H1 (cell line): ENCODE measurements at regions not wholly inside any gene's neighbourhood (a gene's known extent, or its start where the extent isn't known, plus 50 kb on each side); places are given as distances from the start of the nearest gene placed in this dataset.
"Not testable (repeated sequence)": the region's sequence is repeated elsewhere in the genome, so short reads cannot be mapped to it uniquely, and the experiment has no call there.

Experiments used
- CTCF ChIA-PET: fragments of 300-600 bp; sonication (Branson Sonifier 250); formaldehyde crosslinking; loops from one replicate; lab custom pipeline; 2021; ENCODE audit not compliant: partially characterized antibody; lab: Charles Lee
- POLR2A ChIA-PET: fragments of 300-600 bp; sonication (Branson Sonifier 250); formaldehyde crosslinking; loops from one replicate; lab custom pipeline; 2021; ENCODE audit warnings: inconsistent platforms; ENCODE audit not compliant: partially characterized antibody; lab: Charles Lee
- DNase-seq, 2 experiments: peaks; one replicate each; pipeline versions ENCODE4 v3.0.0 to v3.0.0-alpha.2; 2010 to 2022; ENCODE audit warnings: low spot score in 2 of 2, low read depth in 1 of 2, mixed read lengths in 1 of 2
- FAIRE-seq: peaks from 2 replicates; lab custom pipeline; 2011; peaks lifted over from hg19 to GRCh38; lab: Jason Lieb, UNC
- H2AFZ ChIP-seq: 2 replicates; pipeline ENCODE4 v1.8.1; 2012; ENCODE audit warnings: low read length, inconsistent platforms
- H2AK5ac ChIP-seq: 2 replicates; pipeline ENCODE4 v1.6.1; 2013; ENCODE audit warnings: low read depth, low read length
- H2BK120ac ChIP-seq: replicated peaks from 2 replicates; pipeline ENCODE3; 2013; ENCODE audit warnings: low read depth, low read length, inconsistent platforms
- H2BK12ac ChIP-seq: 2 replicates; pipeline ENCODE4 v1.6.1; 2013; ENCODE audit warnings: low read depth, low read length
- H2BK15ac ChIP-seq: 2 replicates; pipeline ENCODE4 v1.6.1; 2013; ENCODE audit warnings: low read length
- H2BK20ac ChIP-seq: 2 replicates; pipeline ENCODE4 v1.6.1; 2013; ENCODE audit warnings: low read length
- H2BK5ac ChIP-seq: 2 replicates; pipeline ENCODE4 v1.6.1; 2013; ENCODE audit warnings: low read depth, low read length
- H3K14ac ChIP-seq: 2 replicates; pipeline ENCODE4 v1.6.1; 2013; ENCODE audit warnings: inconsistent platforms; ENCODE audit not compliant: insufficient read length
- H3K18ac ChIP-seq: 2 replicates; pipeline ENCODE4 v1.6.1; 2013; ENCODE audit warnings: low read length; ENCODE audit errors: extremely low read depth
- H3K23ac ChIP-seq: 2 replicates; pipeline ENCODE4 v1.6.1; 2013; ENCODE audit warnings: inconsistent platforms; ENCODE audit not compliant: insufficient read length
- H3K23me2 ChIP-seq: 2 replicates; pipeline ENCODE4 v1.6.1; 2013; ENCODE audit warnings: low read depth, low read length
- H3K27ac ChIP-seq: 2 replicates; pipeline ENCODE4 v1.6.1; 2011; ENCODE audit warnings: low read depth, low read length, inconsistent platforms
- H3K27me3 ChIP-seq, 4 experiments: replicated peaks in 1 of 4; 1 replicate in 1 of 4; 2 replicates in 3 of 4; pipeline versions ENCODE4 v1.6.1 to v1.8.1; 2011 to 2013; ENCODE audit warnings: low read length in 3 of 4, mild to moderate bottlenecking in 3 of 4, inconsistent platforms in 2 of 4, mixed read lengths in 2 of 4, moderate library complexity in 1 of 4; ENCODE audit not compliant: control insufficient read depth in 3 of 4, insufficient read depth in 3 of 4; ENCODE audit errors: extremely low read depth in 1 of 4
- H3K36me3 ChIP-seq, 4 experiments: 2 replicates each; pipeline versions ENCODE4 v1.6.1 to v1.8.1; 2011 to 2013; ENCODE audit warnings: mild to moderate bottlenecking in 4 of 4, low read length in 3 of 4, moderate library complexity in 2 of 4, control low read depth in 1 of 4, inconsistent platforms in 1 of 4; ENCODE audit not compliant: insufficient read depth in 4 of 4, control insufficient read depth in 2 of 4
- H3K4ac ChIP-seq: replicated peaks from 2 replicates; pipeline ENCODE3; 2013; ENCODE audit warnings: low read length, low read depth, mixed read lengths, inconsistent platforms; ENCODE audit not compliant: insufficient read length
- H3K4me1 ChIP-seq, 4 experiments: replicated peaks in 1 of 4; 1 replicate in 1 of 4; 2 replicates in 3 of 4; pipeline versions ENCODE4 v1.6.1 to v1.8.1; 2011 to 2013; ENCODE audit warnings: low read length in 3 of 4, inconsistent platforms in 2 of 4, mixed read lengths in 1 of 4; ENCODE audit not compliant: insufficient read depth in 4 of 4, control insufficient read depth in 3 of 4
- H3K4me2 ChIP-seq, 2 experiments: 2 replicates each; pipeline versions ENCODE4 v1.6.1 to v1.8.1; 2011 to 2013; ENCODE audit warnings: low read depth in 2 of 2, low read length in 2 of 2, control low read depth in 1 of 2, inconsistent platforms in 1 of 2, mild to moderate bottlenecking in 1 of 2; ENCODE audit not compliant: insufficient read depth in 1 of 2
- H3K4me3 ChIP-seq, 4 experiments: fragments of 200-600, 300-600 bp in 1 of 4; sonication (generic), shearing (Covaris generic), sonication (Bioruptor Twin) in 1 of 4; 2 replicates each; pipeline versions ENCODE4 v1.5.1 to v1.8.1; 2011 to 2016; ENCODE audit warnings: low read length in 4 of 4, low read depth in 3 of 4, control low read depth in 2 of 4, inconsistent platforms in 2 of 4, mild to moderate bottlenecking in 2 of 4, mixed read lengths in 1 of 4, moderate library complexity in 1 of 4; ENCODE audit not compliant: insufficient read depth in 2 of 4; ENCODE audit errors: extremely low read depth in 1 of 4
- H3K56ac ChIP-seq: replicated peaks from 2 replicates; pipeline ENCODE3; 2013; ENCODE audit warnings: low read depth, mild to moderate bottlenecking, mixed read lengths, low read length, inconsistent platforms; ENCODE audit not compliant: insufficient read length
- H3K79me1 ChIP-seq: 2 replicates; pipeline ENCODE4 v1.6.1; 2013; ENCODE audit warnings: low read depth, low read length, control low read depth
- H3K79me2 ChIP-seq, 2 experiments: 2 replicates each; pipeline versions ENCODE4 v1.6.1 to v1.8.1; 2012 to 2013; ENCODE audit warnings: low read length in 2 of 2, mild to moderate bottlenecking in 2 of 2, inconsistent platforms in 1 of 2; ENCODE audit not compliant: insufficient read depth in 2 of 2, control insufficient read depth in 1 of 2
- H3K9ac ChIP-seq, 4 experiments: replicated peaks in 1 of 4; 1 replicate in 1 of 4; 2 replicates in 3 of 4; pipeline versions ENCODE4 v1.6.1 to v1.8.1; 2011 to 2013; ENCODE audit warnings: low read depth in 3 of 4, low read length in 3 of 4, control low read depth in 2 of 4, mild to moderate bottlenecking in 2 of 4, moderate library complexity in 2 of 4, inconsistent platforms in 1 of 4; ENCODE audit errors: extremely low read depth in 1 of 4
- H3K9me3 ChIP-seq, 2 experiments: 2 replicates each; pipeline versions ENCODE4 v1.6.1 to v1.8.1; 2012 to 2013; ENCODE audit warnings: mild to moderate bottlenecking in 2 of 2, moderate library complexity in 2 of 2, control low read depth in 1 of 2, inconsistent platforms in 1 of 2, low read depth in 1 of 2, low read length in 1 of 2, mixed read lengths in 1 of 2; ENCODE audit not compliant: insufficient read depth in 2 of 2
- H4K20me1 ChIP-seq, 2 experiments: replicated peaks in 1 of 2; 2 replicates each; pipeline versions ENCODE3 to v1.8.1; 2011 to 2013; ENCODE audit warnings: inconsistent platforms in 2 of 2, low read length in 2 of 2, mild to moderate bottlenecking in 1 of 2; ENCODE audit not compliant: insufficient read depth in 2 of 2, control insufficient read depth in 1 of 2
- H4K5ac ChIP-seq: 2 replicates; pipeline ENCODE4 v1.6.1; 2013; ENCODE audit warnings: low read length, low read depth, mixed read lengths, inconsistent platforms; ENCODE audit not compliant: insufficient read length
- H4K8ac ChIP-seq: 2 replicates; pipeline ENCODE4 v1.8.0; 2013; ENCODE audit warnings: mild to moderate bottlenecking, moderate library complexity, low read length, inconsistent platforms; ENCODE audit not compliant: insufficient read depth; ENCODE audit errors: extremely low read depth
- H4K91ac ChIP-seq: replicated peaks from 2 replicates; pipeline ENCODE3; 2013; ENCODE audit warnings: low read length, mixed read lengths, inconsistent platforms; ENCODE audit not compliant: insufficient read length
- WGBS, 2 experiments: shearing (Covaris generic) in 1 of 2; methylation state at CpG; one replicate each; pipeline versions ENCODE4 v1.1.6 to v1.1.7; 2013 to 2015; ENCODE audit warnings: low lambda C conversion rate in 2 of 2, mixed read lengths in 2 of 2, inconsistent platforms in 1 of 2, low coverage in 1 of 2, missing lambda C conversion rate in 1 of 2; ENCODE audit not compliant: insufficient replicate concordance in 2 of 2, insufficient coverage in 1 of 2, insufficient read length in 1 of 2; ENCODE audit errors: extremely low coverage in 1 of 2, missing lambda C conversion rate in 1 of 2; 5-methylcytosine and 5-hydroxymethylcytosine counted together

DNA sequence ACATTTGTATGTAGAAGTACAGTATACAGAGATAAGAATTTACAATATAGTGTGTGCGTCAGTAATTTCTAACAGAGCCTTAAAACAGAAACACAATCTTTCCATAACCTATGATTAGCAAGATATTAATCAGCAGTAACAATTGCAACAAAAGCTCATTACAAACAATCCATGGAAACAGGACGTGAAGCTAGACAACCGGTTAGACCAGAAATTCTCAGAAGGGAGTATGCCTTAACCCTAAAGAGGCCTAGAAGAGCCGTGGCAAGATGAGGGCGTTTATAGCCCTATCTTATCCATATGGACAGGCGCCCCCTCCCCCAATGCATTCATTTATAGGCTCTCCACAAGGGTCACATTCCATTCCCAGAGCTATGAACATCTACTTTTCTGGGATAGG, 184.2 kb upstream of the GK2 start:
- H3K9ac ChIP-seq, H3K36me3 ChIP-seq, H4K8ac ChIP-seq, H4K5ac ChIP-seq, H3K23ac ChIP-seq, H3K4me3 ChIP-seq, H2BK5ac ChIP-seq, H3K79me1 ChIP-seq, H3K4ac ChIP-seq, H3K4me2 ChIP-seq, H2BK12ac ChIP-seq, H2AK5ac ChIP-seq, H3K27ac ChIP-seq, H3K23me2 ChIP-seq, H3K9me3 ChIP-seq, DNase-seq, FAIRE-seq, H3K56ac ChIP-seq, H2AFZ ChIP-seq, H3K79me2 ChIP-seq, H3K27me3 ChIP-seq, H2BK120ac ChIP-seq, H3K18ac ChIP-seq, H4K91ac ChIP-seq, CTCF ChIA-PET, H2BK15ac ChIP-seq, H4K20me1 ChIP-seq, H3K4me1 ChIP-seq, H2BK20ac ChIP-seq, POLR2A ChIA-PET, H3K14ac ChIP-seq: not testable (repeated sequence)
- 69% methylated on average over 5 of the region's 6 CpGs; no CpG with 5 or more reads in 1 of the 2 experiments for WGBS, 2 experiments
